Osteoblast (primary cell): ENCODE measurements at regions not wholly inside any gene's neighbourhood (a gene's known extent, or its start where the extent isn't known, plus 50 kb on each side); places are given as distances from the start of the nearest gene placed in this dataset.

Source experiments
- DNase-seq: peaks from one replicate; pipeline ENCODE4 v3.0.0; 2011; ENCODE audit warnings: low spot score, mixed read lengths; ENCODE audit not compliant: insufficient read length; ENCODE audit errors: missing footprints
- H2AFZ ChIP-seq: 2 replicates; pipeline ENCODE4 v1.6.0; 2011; ENCODE audit warnings: mild to moderate bottlenecking, low read length
- H3K27ac ChIP-seq: 2 replicates; pipeline ENCODE4 v1.5.1; 2011; ENCODE audit warnings: mild to moderate bottlenecking, low read depth, low read length, moderate library complexity
- H3K27me3 ChIP-seq: 2 replicates; pipeline ENCODE4 v1.6.0; 2012; ENCODE audit warnings: mild to moderate bottlenecking, control low read depth, inconsistent platforms, low read length, moderate library complexity; ENCODE audit not compliant: insufficient read depth
- H3K36me3 ChIP-seq: 2 replicates; pipeline ENCODE4 v1.5.1; 2011; ENCODE audit warnings: mild to moderate bottlenecking, low read length, control low read depth, moderate library complexity; ENCODE audit not compliant: insufficient read depth
- H3K4me1 ChIP-seq: 2 replicates; pipeline ENCODE4 v1.5.1; 2011; ENCODE audit warnings: mild to moderate bottlenecking, low read length, control low read depth, moderate library complexity; ENCODE audit not compliant: insufficient read depth
- H3K4me2 ChIP-seq: 2 replicates; pipeline ENCODE4 v1.6.0; 2011; ENCODE audit warnings: mild to moderate bottlenecking, low read length; ENCODE audit not compliant: insufficient read depth
- H3K4me3 ChIP-seq: fragments of 200-600 bp; sonication (generic); 3 replicates; pipeline ENCODE4 v1.5.1; 2012; ENCODE audit warnings: mild to moderate bottlenecking, low read length, inconsistent platforms; ENCODE audit not compliant: insufficient read depth
- H3K79me2 ChIP-seq: 2 replicates; pipeline ENCODE4 v1.6.0; 2012; ENCODE audit warnings: mild to moderate bottlenecking, low read length, control low read depth, inconsistent platforms; ENCODE audit not compliant: insufficient read depth
- H3K9me3 ChIP-seq: 2 replicates; pipeline ENCODE4 v1.5.1; 2011; ENCODE audit warnings: low read depth, low read length, control low read depth
- H4K20me1 ChIP-seq: 2 replicates; pipeline ENCODE4 v1.6.0; 2012; ENCODE audit warnings: mild to moderate bottlenecking, low read length, control low read depth; ENCODE audit not compliant: insufficient read depth
- TF ChIP-seq, protein P1 (sequence below): IDR thresholded peaks from 2 replicates; pipeline ENCODE4 v1.5.1; 2011; ENCODE audit warnings: mild to moderate bottlenecking, low read depth, low read length, moderate library complexity; ENCODE audit errors: extremely low read depth

- Histone ChIP-seq H3K4me1 (peaks cover 36% of the 10 kb centered on the region), H3K79me2 (no peaks in the 10 kb centered on the region), H3K9me3 (no peaks in the 10 kb centered on the region), H3K36me3 (no peaks in the 10 kb centered on the region), H3K4me2 (no peak overlapping the region), H3K27me3 (no peaks in the 10 kb centered on the region), H3K4me3 (no peak overlapping the region), H4K20me1 (no peaks in the 10 kb centered on the region), H2AFZ (peak overlapping the region; percentile 58), H3K27ac (peak overlapping the region; percentile 88)
- TF ChIP-seq, protein P1, sequence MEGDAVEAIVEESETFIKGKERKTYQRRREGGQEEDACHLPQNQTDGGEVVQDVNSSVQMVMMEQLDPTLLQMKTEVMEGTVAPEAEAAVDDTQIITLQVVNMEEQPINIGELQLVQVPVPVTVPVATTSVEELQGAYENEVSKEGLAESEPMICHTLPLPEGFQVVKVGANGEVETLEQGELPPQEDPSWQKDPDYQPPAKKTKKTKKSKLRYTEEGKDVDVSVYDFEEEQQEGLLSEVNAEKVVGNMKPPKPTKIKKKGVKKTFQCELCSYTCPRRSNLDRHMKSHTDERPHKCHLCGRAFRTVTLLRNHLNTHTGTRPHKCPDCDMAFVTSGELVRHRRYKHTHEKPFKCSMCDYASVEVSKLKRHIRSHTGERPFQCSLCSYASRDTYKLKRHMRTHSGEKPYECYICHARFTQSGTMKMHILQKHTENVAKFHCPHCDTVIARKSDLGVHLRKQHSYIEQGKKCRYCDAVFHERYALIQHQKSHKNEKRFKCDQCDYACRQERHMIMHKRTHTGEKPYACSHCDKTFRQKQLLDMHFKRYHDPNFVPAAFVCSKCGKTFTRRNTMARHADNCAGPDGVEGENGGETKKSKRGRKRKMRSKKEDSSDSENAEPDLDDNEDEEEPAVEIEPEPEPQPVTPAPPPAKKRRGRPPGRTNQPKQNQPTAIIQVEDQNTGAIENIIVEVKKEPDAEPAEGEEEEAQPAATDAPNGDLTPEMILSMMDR: peak; percentile 2
- DNase-seq: peak; percentile 10
Observed at GRCh38 chr6:113184736-113185135, 672.4 kb upstream of the MARCKS start.

GRCh38 chr6:113185299-113185698, 671.8 kb upstream of the MARCKS start:
- DNase-seq: no peak
- peak overlapping the region; percentile 88 for H3K27ac ChIP-seq
- H3K4me2 ChIP-seq: no peak overlapping the region

GRCh38 chr6:113187661-113188060, 669.5 kb upstream of the MARCKS start:
- Histone ChIP-seq H3K4me1 (peaks cover 26% of the 10 kb centered on the region), H3K4me3 (no peak overlapping the region), H3K36me3 (no peaks in the 10 kb centered on the region), H3K79me2 (no peaks in the 10 kb centered on the region), H3K27me3 (no peaks in the 10 kb centered on the region), H2AFZ (no peak overlapping the region), H4K20me1 (no peaks in the 10 kb centered on the region), H3K9me3 (no peaks in the 10 kb centered on the region), H3K4me2 (no peak overlapping the region), H3K27ac (no peak overlapping the region)
- TF ChIP-seq, protein P1: no peak
- DNase-seq: no peak

More at GRCh38 chr6:113185299-113185698, 671.8 kb upstream of the MARCKS start:
- H3K9me3 ChIP-seq: no peaks in the 10 kb centered on the region
- TF ChIP-seq, protein P1: no peak
- no peak overlapping the region for H3K4me3 ChIP-seq
- H3K4me1 ChIP-seq: peaks cover 36% of the 10 kb centered on the region
- H3K36me3 ChIP-seq: no peaks in the 10 kb centered on the region
- H3K27me3 ChIP-seq: no peaks in the 10 kb centered on the region
- H4K20me1 ChIP-seq: no peaks in the 10 kb centered on the region
- H3K79me2 ChIP-seq: no peaks in the 10 kb centered on the region
- H2AFZ ChIP-seq: no peak overlapping the region

- TF ChIP-seq, protein P1: no peak
- no peaks in the 10 kb centered on the region for H3K79me2 ChIP-seq
- no peak overlapping the region for H2AFZ ChIP-seq
Observed at GRCh38 chr6:113188962-113189361, 668.2 kb upstream of the MARCKS start.

More at GRCh38 chr6:113188962-113189361, 668.2 kb upstream of the MARCKS start:
- no peak for DNase-seq
- Histone ChIP-seq H3K4me1 (peaks cover 13% of the 10 kb centered on the region), H3K27me3 (no peaks in the 10 kb centered on the region), H3K36me3 (no peaks in the 10 kb centered on the region), H3K27ac (no peak overlapping the region), H4K20me1 (no peaks in the 10 kb centered on the region), H3K9me3 (no peaks in the 10 kb centered on the region), H3K4me2 (no peak overlapping the region), H3K4me3 (no peak overlapping the region)
